ENCODE measurements at regions not wholly inside any gene's neighbourhood (a gene's known extent, or its start where the extent isn't known, plus 50 kb on each side); places are given as distances from the start of the nearest gene placed in this dataset.

GRCh38 chr10:120984221-120984620 is 133.1 kb downstream of the WDR11 start:
- no peak for DNase-seq

- no peak for DNase-seq
These were observed 136.2 kb downstream of the WDR11 start for GRCh38 chr10:120987359-120987758.

GRCh38 chr10:120988751-120989150 is 137.6 kb downstream of the WDR11 start:
- no peak for DNase-seq

DNA sequence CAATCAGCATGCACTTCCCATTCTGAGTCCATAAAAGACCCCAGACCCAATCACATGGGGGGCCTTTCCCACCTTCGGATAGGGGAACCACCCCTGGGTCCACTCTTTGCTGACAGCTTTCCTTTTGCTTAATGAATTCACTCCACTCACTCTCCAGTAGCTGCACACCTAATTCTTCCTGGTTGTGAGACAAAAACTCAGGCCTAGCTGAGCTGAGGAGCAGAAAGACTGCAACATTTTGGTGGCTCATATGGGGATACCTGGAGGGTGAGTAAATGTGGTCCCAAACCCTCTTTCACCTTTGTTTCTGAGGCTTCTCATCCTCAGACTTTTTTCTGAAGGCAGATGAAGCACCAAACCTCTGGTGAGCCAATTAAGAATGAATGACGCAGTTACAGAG is 138.1 kb downstream of the WDR11 start:
- no peak for DNase-seq

GRCh38 chr10:120989996-120990598 is 138.9 kb downstream of the WDR11 start:
- DNase-seq: no peak

DNA sequence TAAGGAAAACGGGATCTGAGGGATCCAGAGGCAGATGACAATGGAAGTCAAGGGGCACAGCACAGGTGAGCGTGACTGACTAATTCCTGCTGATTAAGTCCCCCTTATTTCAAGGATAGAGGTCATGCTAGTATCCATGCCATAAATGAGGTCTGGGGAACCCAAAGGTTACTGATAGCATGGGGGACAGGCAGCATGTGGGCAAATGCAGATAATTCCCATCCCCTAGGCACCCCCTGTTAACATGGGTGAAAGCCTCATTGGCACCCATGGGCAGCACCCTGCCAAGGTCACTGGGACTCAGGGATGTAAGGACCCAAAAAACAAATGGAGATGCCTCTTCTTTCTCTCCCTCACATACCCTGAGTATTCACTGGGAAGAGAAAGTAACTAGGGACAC is 139.7 kb downstream of the WDR11 start:
- DNase-seq: no peak

- no peak for DNase-seq
These were observed 141.9 kb downstream of the WDR11 start for GRCh38 chr10:120993089-120993488.

DNA sequence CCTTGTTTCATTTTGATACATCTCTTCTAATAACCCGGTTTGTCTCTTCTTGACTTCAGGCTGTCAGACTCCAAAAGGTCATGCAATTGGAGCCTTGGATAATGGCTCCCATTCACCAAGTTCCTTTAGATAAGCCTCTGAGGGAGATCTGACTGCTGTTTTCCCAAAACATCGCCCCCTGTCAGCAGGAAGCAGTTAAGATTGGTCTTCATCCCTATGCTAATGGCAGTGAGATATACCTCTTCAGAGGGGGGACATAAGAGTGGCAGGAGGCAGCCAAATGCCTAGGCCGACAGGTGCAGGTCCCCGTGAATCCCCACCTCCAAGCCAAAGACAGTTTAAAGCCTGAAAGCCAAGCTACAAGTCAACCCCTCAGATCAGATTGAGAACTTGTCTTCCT is 144.6 kb downstream of the WDR11 start:
- DNase-seq: no peak

- DNase-seq: no peak
These were observed 145.4 kb downstream of the WDR11 start for GRCh38 chr10:120996456-120997034.

DNA sequence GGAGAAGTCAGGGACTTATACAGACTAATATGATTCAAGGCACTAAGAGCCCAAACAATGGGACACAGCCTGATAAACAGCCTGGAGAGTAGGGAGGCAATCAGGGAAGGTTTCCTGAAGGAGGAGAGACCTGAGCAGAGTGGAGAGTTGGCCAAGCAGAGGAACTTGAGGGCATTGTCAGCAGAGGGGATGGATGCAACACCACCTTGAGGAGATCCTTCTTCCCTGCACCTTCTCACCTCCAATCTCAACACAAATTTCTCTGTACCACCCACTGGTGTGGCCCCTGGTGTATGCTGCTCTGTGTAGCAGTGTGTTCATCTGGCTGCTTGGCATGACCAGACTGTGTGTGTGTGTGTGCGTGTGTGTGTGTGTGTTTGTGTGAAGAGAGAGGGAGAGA is 146.2 kb downstream of the WDR11 start:
- no peak for DNase-seq

GRCh38 chr10:120997756-120998155 is 146.6 kb downstream of the WDR11 start:
- no peak for DNase-seq

- no peak for DNase-seq
These were observed 147.1 kb downstream of the WDR11 start for GRCh38 chr10:120998251-120998650.

GRCh38 chr10:120998782-120999285 is 147.7 kb downstream of the WDR11 start:
- no peak for DNase-seq

- DNase-seq: no peak
These were observed 148.7 kb downstream of the WDR11 start for GRCh38 chr10:120999868-121000267.

GRCh38 chr10:121002586-121003205 is 151.5 kb downstream of the WDR11 start:
- no peak for DNase-seq

DNA sequence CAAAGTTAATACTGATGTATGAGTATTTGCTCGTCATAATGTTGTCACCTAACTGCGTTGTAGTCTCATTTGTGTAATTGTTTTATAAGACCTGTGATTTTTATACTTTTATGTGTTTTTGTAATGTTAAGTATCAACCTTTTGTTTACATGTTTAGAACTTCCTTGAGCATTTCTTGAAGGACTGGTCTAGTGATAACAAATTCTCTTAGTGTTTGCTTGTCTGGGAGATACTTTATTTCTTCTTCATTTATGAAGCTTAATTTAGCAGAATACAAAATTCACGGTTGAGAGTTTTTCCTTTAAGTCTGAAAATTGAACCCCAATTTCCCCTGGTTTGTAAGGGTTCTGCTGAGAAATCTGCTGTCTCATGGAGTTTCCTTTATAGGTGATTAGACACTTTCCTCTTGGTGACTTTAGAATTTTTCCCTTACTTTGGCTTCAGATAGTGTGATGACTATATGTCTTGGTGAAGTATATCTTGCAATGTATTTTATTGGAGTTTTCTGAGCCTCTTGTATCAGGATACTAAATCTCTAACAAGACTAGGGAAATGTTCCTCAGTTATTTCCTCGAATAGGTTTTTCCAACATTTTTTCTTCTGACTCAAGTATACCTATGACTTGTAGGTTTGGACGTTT is 154.9 kb downstream of the WDR11 start:
- no peak for DNase-seq

- DNase-seq: no peak
These were observed 156.1 kb downstream of the WDR11 start for GRCh38 chr10:121007264-121007663.

- DNase-seq: no peak
These were observed 164.8 kb downstream of the WDR11 start for GRCh38 chr10:121015916-121016315.

DNA sequence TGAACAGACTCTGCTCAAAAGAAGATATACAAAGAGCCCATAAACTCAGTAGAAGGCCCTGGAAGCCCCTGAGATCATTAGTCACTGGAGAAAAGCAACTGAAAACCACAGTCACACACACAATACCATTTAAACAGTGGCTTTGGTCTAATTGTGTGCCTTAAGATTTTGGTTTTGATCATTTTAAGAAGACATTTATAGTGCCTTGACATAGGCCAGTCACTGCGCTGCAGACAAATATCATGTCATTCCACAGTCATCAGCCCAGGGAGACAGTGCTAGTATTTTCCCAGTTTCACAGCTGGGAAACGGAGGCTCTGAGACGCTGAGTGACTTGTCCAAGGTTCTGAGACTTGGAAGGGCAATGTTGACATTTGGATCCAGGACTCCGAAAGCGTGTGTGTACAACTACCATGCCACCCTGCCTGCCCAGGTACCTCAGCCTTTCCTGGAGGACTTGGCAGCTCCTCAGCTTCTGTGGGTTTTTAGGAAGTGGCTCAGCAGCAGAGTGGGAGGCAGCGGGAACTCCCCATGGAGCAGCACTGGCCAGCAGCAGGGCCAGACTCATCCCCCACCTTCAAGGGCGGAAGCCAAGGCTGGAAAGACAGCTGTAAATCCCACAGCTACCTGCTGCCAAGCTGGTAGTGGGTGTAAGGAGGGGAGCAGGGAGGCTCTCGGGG is 173.9 kb downstream of the WDR11 start:
- DNase-seq: no peak

DNA sequence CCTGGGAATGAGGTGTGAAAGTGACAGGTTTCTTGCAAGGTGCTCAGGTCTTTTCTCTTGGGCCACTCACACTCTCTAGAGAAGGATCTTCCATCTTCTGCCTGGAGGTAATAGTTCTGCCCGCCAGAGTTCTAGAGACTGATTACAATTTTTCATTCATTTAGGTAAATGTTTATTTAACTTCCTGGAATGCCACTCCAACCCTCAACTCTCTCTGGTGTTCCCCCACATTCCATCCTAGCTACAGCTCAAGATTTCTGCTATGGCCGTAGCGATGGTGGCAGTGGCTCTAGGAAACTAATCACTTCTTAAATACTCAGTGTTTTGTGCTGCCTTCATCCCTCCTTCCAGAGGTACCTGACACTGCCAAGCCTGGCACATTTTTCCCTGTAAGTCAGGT is 174.6 kb downstream of the WDR11 start:
- DNase-seq: no peak

- DNase-seq: no peak
These were observed 176.2 kb downstream of the WDR11 start for GRCh38 chr10:121027371-121027770.

GRCh38 chr10:121032460-121032859 is 181.3 kb downstream of the WDR11 start:
- no peak for DNase-seq

- no peak for DNase-seq
These were observed 182.2 kb downstream of the WDR11 start for GRCh38 chr10:121033366-121033765.
